Activated CD8-positive, alpha-beta memory T cell treated with anti-CD3 and anti-CD28 coated beads, Interleukin-2, amount 50 U/mL, for 1 hour (primary cell): ENCODE measurements at regions not wholly inside any gene's neighbourhood (a gene's known extent, or its start where the extent isn't known, plus 50 kb on each side); places are given as distances from the start of the nearest gene placed in this dataset.

Source experiments
- DNase-seq: peaks from one replicate; pipeline ENCODE4 v3.0.0-alpha.2; 2020; ENCODE audit errors: extremely low read depth

GRCh38 chr6:104614394-104614793 lies 245.3 kb downstream of the HACE1 start:
- DNase-seq: no peak

GRCh38 chr6:104613416-104614001 lies 246.2 kb downstream of the HACE1 start:
- DNase-seq: no peak

- DNase-seq: no peak
These were observed 247.2 kb downstream of the HACE1 start for GRCh38 chr6:104612541-104612940.

- no peak for DNase-seq
These were observed 251.6 kb downstream of the HACE1 start for GRCh38 chr6:104608101-104608500.

GRCh38 chr6:104607501-104607900 lies 252.2 kb downstream of the HACE1 start:
- no peak for DNase-seq

GRCh38 chr6:104606361-104606760 lies 253.4 kb downstream of the HACE1 start:
- no peak for DNase-seq

GRCh38 chr6:104604685-104605084 lies 255.0 kb downstream of the HACE1 start:
- DNase-seq: no peak

GRCh38 chr6:104603108-104603745 lies 256.5 kb downstream of the HACE1 start:
- no peak for DNase-seq

GRCh38 chr6:104601721-104602120 lies 258.0 kb downstream of the HACE1 start:
- no peak for DNase-seq

GRCh38 chr6:104601131-104601651 lies 258.5 kb downstream of the HACE1 start:
- DNase-seq: no peak

- DNase-seq: no peak
These were observed 259.1 kb downstream of the HACE1 start for GRCh38 chr6:104600639-104600931.

- no peak for DNase-seq
These were observed 259.7 kb downstream of the HACE1 start for GRCh38 chr6:104599821-104600638.

- no peak for DNase-seq
These were observed 262.1 kb downstream of the HACE1 start for GRCh38 chr6:104597541-104598050.

- no peak for DNase-seq
These were observed 263.6 kb downstream of the HACE1 start for GRCh38 chr6:104596091-104596490.

GRCh38 chr6:104595311-104595820 lies 264.4 kb downstream of the HACE1 start:
- DNase-seq: no peak

- DNase-seq: no peak
These were observed 268.0 kb downstream of the HACE1 start for GRCh38 chr6:104591573-104592334.

- DNase-seq: no peak
These were observed 269.8 kb downstream of the HACE1 start for GRCh38 chr6:104589940-104590339.

GRCh38 chr6:104585646-104586045 lies 274.1 kb downstream of the HACE1 start:
- DNase-seq: no peak

GRCh38 chr6:104580452-104580851 lies 279.3 kb downstream of the HACE1 start:
- no peak for DNase-seq

GRCh38 chr6:104579310-104579863 lies 280.3 kb downstream of the HACE1 start:
- DNase-seq: no peak

- no peak for DNase-seq
These were observed 284.2 kb downstream of the HACE1 start for GRCh38 chr6:104575536-104575935.
